HCT116 (cell line): ENCODE measurements at regions not wholly inside any gene's neighbourhood (a gene's known extent, or its start where the extent isn't known, plus 50 kb on each side); places are given as distances from the start of the nearest gene placed in this dataset.
A peak's percentile ranks its signal among the peaks of the same experiment; 100 is the strongest.

Source experiments
- ATAC-seq: fragments of 200-7000 bp; cut with Tn5 transposase; 2 replicates; pipeline ENCODE4 v1.9.1; 2020; ENCODE audit warnings: mild to moderate bottlenecking, moderate library complexity
- BruUV-seq: library from RNA; stranded (reverse); fragments of 400-500 nt; replicated peaks from 2 replicates; lab custom pipeline; 2021; lab: Mats Ljungman, UMichigan
- CTCF ChIA-PET: fragments of 300-600 bp; sonication (Branson Sonifier 250); formaldehyde crosslinking; loops from one replicate; lab custom pipeline; 2021; ENCODE audit warnings: antibody characterized with exemption; lab: Charles Lee
- POLR2A ChIA-PET: fragments of 300-600, 350-600 bp; sonication (Branson Sonifier 250); formaldehyde crosslinking; loops from one replicate; lab custom pipeline; 2021; ENCODE audit warnings: antibody characterized with exemption; lab: Charles Lee
- RAD21 ChIA-PET, 2 experiments: fragments of 300-600 bp; sonication (Branson Sonifier 250); formaldehyde crosslinking; loops; one replicate each; lab custom pipeline; 2023; ENCODE audit warnings: low total read pairs in 2 of 2; ENCODE audit not compliant: uncharacterized antibody in 2 of 2, unreplicated experiment in 2 of 2, low non-redundant PET in 1 of 2; lab: Charles Lee
- DNase-seq: peaks from one replicate; pipeline ENCODE4 v3.0.0-alpha.2; 2010; ENCODE audit warnings: low read depth, low spot score
- H2AFZ ChIP-seq: fragments of 200-600 bp; shearing (Covaris generic), sonication (generic); 2 replicates; pipeline ENCODE4 v1.6.1; 2017; ENCODE audit warnings: low read depth, mixed run types, mixed read lengths, antibody characterized with exemption, low read length; ENCODE audit not compliant: poor library complexity, severe bottlenecking
- H3K27ac ChIP-seq: 2 replicates; pipeline ENCODE4 v1.5.1; 2012; ENCODE audit warnings: low read depth, low read length
- H3K27me3 ChIP-seq: fragments of 200-600 bp; sonication (generic); 2 replicates; pipeline ENCODE4 v1.6.1; 2016; ENCODE audit warnings: mixed run types, low read length, mixed read lengths; ENCODE audit not compliant: insufficient read depth
- H3K36me3 ChIP-seq, 2 experiments: fragments of 200-500 bp in 1 of 2; fragments of 200-600 bp in 1 of 2; sonication (Bioruptor generic) in 1 of 2; sonication (generic) in 1 of 2; 2 replicates each; pipeline versions ENCODE4 v1.5.1 to v1.6.1; 2014 to 2016; ENCODE audit warnings: low read length in 2 of 2, inconsistent platforms in 1 of 2, mixed read lengths in 1 of 2, mixed run types in 1 of 2; ENCODE audit not compliant: insufficient read depth in 2 of 2, control insufficient read depth in 1 of 2
- H3K4me1 ChIP-seq, 2 experiments: fragments of 200-600 bp in 1 of 2; sonication (generic) in 1 of 2; 2 replicates each; pipeline versions ENCODE4 v1.5.1 to v1.6.1; 2012 to 2017; ENCODE audit warnings: low read length in 2 of 2, inconsistent platforms in 1 of 2, mild to moderate bottlenecking in 1 of 2, mixed read lengths in 1 of 2, mixed run types in 1 of 2, moderate library complexity in 1 of 2; ENCODE audit not compliant: insufficient read depth in 2 of 2, control insufficient read depth in 1 of 2
- H3K4me2 ChIP-seq: fragments of 200-600 bp; sonication (generic); 2 replicates; pipeline ENCODE4 v1.6.1; 2017; ENCODE audit warnings: mixed run types, low read length, mixed read lengths
- H3K4me3 ChIP-seq, 2 experiments: fragments of 200-600 bp in 1 of 2; sonication (generic) in 1 of 2; replicated peaks in 1 of 2; 2 replicates each; pipeline ENCODE4 v1.5.1; 2011 to 2016; ENCODE audit warnings: low read length in 2 of 2, control low read depth in 1 of 2, low read depth in 1 of 2, mild to moderate bottlenecking in 1 of 2, mixed read lengths in 1 of 2, mixed run types in 1 of 2
- H3K79me2 ChIP-seq: fragments of 200-600 bp; sonication (generic); 2 replicates; pipeline ENCODE4 v1.6.1; 2017; ENCODE audit warnings: mild to moderate bottlenecking, mixed run types, low read length, moderate library complexity, mixed read lengths; ENCODE audit not compliant: insufficient read depth
- H3K9ac ChIP-seq: fragments of 200-600 bp; sonication (generic); 2 replicates; pipeline ENCODE4 v1.6.1; 2016; ENCODE audit warnings: low read length, mixed read lengths
- H3K9me2 ChIP-seq: fragments of 200-600 bp; sonication (generic), shearing (Covaris generic); 2 replicates; pipeline ENCODE4 v1.6.1; 2017; ENCODE audit warnings: mixed run types, mild to moderate bottlenecking, moderate library complexity; ENCODE audit not compliant: insufficient read depth
- H3K9me3 ChIP-seq, 2 experiments: fragments of 200-500 bp in 1 of 2; fragments of 200-600 bp in 1 of 2; sonication (Bioruptor generic) in 1 of 2; sonication (generic) in 1 of 2; 2 replicates each; pipeline ENCODE4 v1.6.1; 2014 to 2017; ENCODE audit warnings: low read length in 2 of 2, mixed read lengths in 2 of 2, inconsistent platforms in 1 of 2, low read depth in 1 of 2, mild to moderate bottlenecking in 1 of 2, mixed run types in 1 of 2, moderate library complexity in 1 of 2; ENCODE audit not compliant: control insufficient read depth in 1 of 2, insufficient read depth in 1 of 2
- H4K20me1 ChIP-seq: fragments of 200-600 bp; sonication (generic), shearing (Covaris generic); 2 replicates; pipeline ENCODE4 v1.6.1; 2017; ENCODE audit warnings: mixed run types, mild to moderate bottlenecking, moderate library complexity; ENCODE audit not compliant: insufficient read depth
- CBX3 ChIP-seq: IDR thresholded peaks from 2 replicates; pipeline ENCODE4 v1.6.1; 2012; ENCODE audit warnings: low read depth
- CEBPB ChIP-seq: IDR thresholded peaks from 2 replicates; pipeline ENCODE4 v1.6.1; 2012; ENCODE audit warnings: low read depth
- CTCF ChIP-seq, 3 experiments: fragments of 200-600 bp in 1 of 3; sonication (generic) in 1 of 3; IDR thresholded peaks in 2 of 3; conservative IDR thresholded peaks in 1 of 3; 2 replicates each; pipeline ENCODE4 v1.5.1; 2012 to 2017; ENCODE audit warnings: low read depth in 2 of 3, low read length in 2 of 3, antibody characterized with exemption in 1 of 3, borderline replicate concordance in 1 of 3, control low read depth in 1 of 3, mild to moderate bottlenecking in 1 of 3, mixed read lengths in 1 of 3, mixed run types in 1 of 3, moderate library complexity in 1 of 3; ENCODE audit not compliant: insufficient read depth in 1 of 3
- ELF1 ChIP-seq: IDR thresholded peaks from 2 replicates; pipeline ENCODE4 v1.6.1; 2012; ENCODE audit warnings: low read depth, borderline replicate concordance
- EZH2 ChIP-seq: fragments of 200-600 bp; sonication (generic); IDR thresholded peaks from 2 replicates; pipeline ENCODE4 v1.6.1; 2017; ENCODE audit warnings: antibody characterized with exemption, mixed run types
- EZH2phosphoT487 ChIP-seq: fragments of 200-600 bp; IDR thresholded peaks from 2 replicates; pipeline ENCODE4 v1.6.1; 2018; ENCODE audit warnings: antibody characterized with exemption, borderline replicate concordance
- POLR2A ChIP-seq: IDR thresholded peaks from 2 replicates; pipeline ENCODE4 v1.7.0; 2011; ENCODE audit warnings: borderline replicate concordance; ENCODE audit not compliant: insufficient read depth, insufficient read length; ENCODE audit errors: extremely low read depth
- RAD21 ChIP-seq: IDR thresholded peaks from 2 replicates; pipeline ENCODE4 v1.6.1; 2012; ENCODE audit warnings: low read depth, mild to moderate bottlenecking
- REST ChIP-seq: IDR thresholded peaks from 2 replicates; pipeline ENCODE4 v1.6.1; 2012; ENCODE audit warnings: low read depth
- SIN3A ChIP-seq: IDR thresholded peaks from 2 replicates; pipeline ENCODE4 v1.6.1; 2012; ENCODE audit warnings: low read depth
- TCF7L2 ChIP-seq: IDR thresholded peaks from 2 replicates; pipeline ENCODE4 v1.7.0; 2011; ENCODE audit warnings: borderline replicate concordance, inconsistent platforms; ENCODE audit not compliant: insufficient read depth, insufficient read length; ENCODE audit errors: extremely low read depth
- ZBTB33 ChIP-seq: IDR thresholded peaks from 2 replicates; pipeline ENCODE4 v1.6.1; 2011; ENCODE audit warnings: mild to moderate bottlenecking, low read length, moderate library complexity; ENCODE audit not compliant: insufficient replicate concordance; ENCODE audit errors: extremely low read depth
- ZFX ChIP-seq: fragments of 450-650 bp; IDR thresholded peaks from 2 replicates; pipeline ENCODE4 v1.6.1; 2017
- intact Hi-C: fragments of 100-400 bp; cut with micrococcal nuclease; formaldehyde crosslinking; loops from 2 replicates; pipeline ENCODE4 v1.10.0; 2022

GRCh38 chr15:62912808-62913207, 129.7 kb upstream of the TPM1 start:
- no peak for DNase-seq
- H3K4me2 ChIP-seq: no peak overlapping the region
- TF ChIP-seq EZH2phosphoT487: no peak
- TF ChIP-seq POLR2A: no peak

GRCh38 chr15:62913246-62913645, 129.3 kb upstream of the TPM1 start:
- H3K4me1 ChIP-seq: peaks cover 0 to 4% of the 10 kb centered on the region in 2 experiments; a peak in 1 of 4 replicates
- RAD21 ChIA-PET: no interaction called here
- no peak overlapping the region for H2AFZ ChIP-seq
- POLR2A ChIA-PET: no interaction called here
- ATAC-seq (no peak), DNase-seq (no peak)
- H3K9me2 ChIP-seq: no peaks in the 10 kb centered on the region
- no peaks in the 10 kb centered on the region for H3K9me3 ChIP-seq
- no peak overlapping the region for H3K9ac ChIP-seq
- CTCF ChIA-PET: no interaction called here
- no peaks in the 10 kb centered on the region for H3K27me3 ChIP-seq
- no peaks in the 10 kb centered on the region for H3K79me2 ChIP-seq
- no peak overlapping the region for H3K4me3 ChIP-seq
- H4K20me1 ChIP-seq: no peaks in the 10 kb centered on the region
- no peak overlapping the region for H3K4me2 ChIP-seq
- no TSS peak for BruUV-seq
- no peak overlapping the region for H3K27ac ChIP-seq
- intact Hi-C loops: no loop called here
- H3K36me3 ChIP-seq: no peaks in the 10 kb centered on the region
- TF ChIP-seq ZFX (no peak), TCF7L2 (no peak), CTCF (IDR thresholded peaks at IDR 0.05 in 2 of 3, conservative IDR thresholded peaks at IDR 0.05 in 1 of 3; ENCODE audit: borderline replicate concordance in 1 of 3, insufficient read depth in 1 of 3, low read depth in 2 of 3, low read length in 2 of 3) (no peak), CEBPB (no peak), ZBTB33 (no peak), CBX3 (no peak), SIN3A (no peak), REST (no peak), RAD21 (no peak), EZH2phosphoT487 (no peak), EZH2 (no peak), ELF1 (no peak)

More at GRCh38 chr15:62912808-62913207, 129.7 kb upstream of the TPM1 start:
- no peaks in the 10 kb centered on the region for H3K9me3 ChIP-seq
- no peaks in the 10 kb centered on the region for H3K9me2 ChIP-seq
- H2AFZ ChIP-seq: no peak overlapping the region
- ATAC-seq: 0 out of 2 replicates have a peak, but pooled peaks have one; percentile 38
- POLR2A ChIA-PET: no interaction called here
- peaks cover 0 to 4% of the 10 kb centered on the region in 2 experiments; a peak in 1 of 4 replicates for H3K4me1 ChIP-seq
- no peak overlapping the region for H3K4me3 ChIP-seq
- no peaks in the 10 kb centered on the region for H3K36me3 ChIP-seq
- no peak overlapping the region for H3K27ac ChIP-seq
- RAD21 ChIA-PET: no interaction called here
- no TSS peak for BruUV-seq
- H3K27me3 ChIP-seq: no peaks in the 10 kb centered on the region
- no peaks in the 10 kb centered on the region for H4K20me1 ChIP-seq
- CTCF ChIA-PET: no interaction called here
- no peak overlapping the region for H3K9ac ChIP-seq
- H3K79me2 ChIP-seq: no peaks in the 10 kb centered on the region
- intact Hi-C loops: no loop called here
